NCI-H446 treated with DMSO at 0.1 percent for 48 hours (cell line): ENCODE measurements at regions not wholly inside any gene's neighbourhood (a gene's known extent, or its start where the extent isn't known, plus 50 kb on each side); places are given as distances from the start of the nearest gene placed in this dataset.
"Not testable (repeated sequence)": the region's sequence is repeated elsewhere in the genome, so short reads cannot be mapped to it uniquely, and the experiment has no call there.

ENCODE experiments used
- DNase-seq: peaks from one replicate; lab custom pipeline; 2025; lab: John Stamatoyannopoulos, UW

DNA sequence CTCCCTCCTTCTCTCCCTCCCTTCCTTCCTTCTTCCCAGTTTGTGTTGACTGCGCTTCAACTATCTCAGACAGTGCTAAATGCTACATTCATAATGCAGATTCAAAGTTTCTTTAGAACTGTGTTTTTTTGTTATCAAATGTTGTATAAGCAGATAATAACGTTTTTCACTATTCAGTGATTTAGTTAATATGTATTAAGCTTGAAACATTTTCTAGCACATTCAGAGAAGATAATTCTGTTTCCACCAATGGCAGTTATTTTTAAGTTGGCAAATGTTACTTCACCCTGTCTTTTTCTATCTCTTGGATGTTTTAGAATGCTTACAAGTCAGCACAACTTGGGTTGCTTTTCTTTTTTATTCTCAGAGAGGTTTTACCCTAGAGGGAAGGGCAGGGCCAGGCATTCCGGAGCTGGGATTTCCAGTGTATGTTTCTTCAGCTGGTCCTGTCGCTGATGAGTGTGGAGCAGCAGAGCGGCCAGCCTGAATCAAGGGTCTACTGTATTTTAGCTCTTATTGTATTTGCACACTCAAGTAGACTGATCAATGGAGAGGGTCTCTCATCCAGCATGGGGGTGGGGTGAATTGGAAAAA is 162.3 kb upstream of the ARHGAP20 start:
- no peak for DNase-seq

DNA sequence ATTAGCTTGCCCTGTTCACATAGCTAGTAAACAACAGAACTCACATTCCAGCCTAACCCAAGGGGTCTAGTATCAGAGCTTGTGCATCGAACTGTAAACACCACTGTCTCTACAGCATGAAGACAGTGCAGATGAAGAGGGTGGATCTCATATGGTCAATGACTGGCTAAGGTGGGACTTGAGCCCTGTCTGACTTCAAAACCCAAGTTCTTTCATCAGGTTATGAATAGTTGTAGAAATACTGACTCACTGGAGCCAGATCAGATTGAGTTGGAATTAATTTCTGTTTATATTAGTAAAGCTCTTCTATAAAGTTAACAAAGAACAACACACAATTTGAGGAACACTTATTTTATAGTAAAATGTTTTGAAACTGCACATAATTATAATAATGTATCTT is 161.7 kb upstream of the ARHGAP20 start:
- DNase-seq = no peak

DNA sequence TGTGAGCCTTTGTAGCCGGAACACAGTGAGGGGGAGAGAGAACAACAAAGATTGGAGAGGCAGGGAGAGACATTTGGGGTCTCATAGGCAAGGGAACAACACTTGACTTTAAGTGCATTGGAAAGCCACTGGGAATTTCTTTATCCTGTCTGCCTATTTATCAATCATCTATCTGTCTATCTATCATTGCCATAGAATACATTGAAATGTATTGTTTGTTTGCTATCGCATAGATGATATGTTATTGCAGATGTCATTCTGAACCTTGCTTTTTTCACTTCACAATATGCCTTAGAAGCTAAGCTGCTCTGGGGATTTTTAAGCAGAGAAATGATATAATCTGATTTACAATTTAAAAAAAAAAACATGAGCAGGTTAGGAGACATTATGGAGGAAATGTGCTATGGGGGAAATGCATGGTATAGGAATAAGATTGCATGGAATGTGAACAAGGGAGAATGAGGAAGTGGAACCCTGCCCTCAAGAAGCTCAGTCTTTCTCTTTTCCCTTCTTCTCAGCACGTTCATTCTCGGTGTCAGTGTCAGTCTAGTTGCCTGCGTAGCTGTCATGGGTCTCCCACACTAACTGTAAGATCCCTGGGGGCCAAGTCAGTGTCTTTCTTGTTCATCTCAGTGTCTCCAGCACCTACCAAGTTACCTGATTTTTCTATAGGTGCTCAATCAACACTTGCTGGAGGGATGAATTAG is 158.7 kb upstream of the ARHGAP20 start:
- DNase-seq = no peak

DNA sequence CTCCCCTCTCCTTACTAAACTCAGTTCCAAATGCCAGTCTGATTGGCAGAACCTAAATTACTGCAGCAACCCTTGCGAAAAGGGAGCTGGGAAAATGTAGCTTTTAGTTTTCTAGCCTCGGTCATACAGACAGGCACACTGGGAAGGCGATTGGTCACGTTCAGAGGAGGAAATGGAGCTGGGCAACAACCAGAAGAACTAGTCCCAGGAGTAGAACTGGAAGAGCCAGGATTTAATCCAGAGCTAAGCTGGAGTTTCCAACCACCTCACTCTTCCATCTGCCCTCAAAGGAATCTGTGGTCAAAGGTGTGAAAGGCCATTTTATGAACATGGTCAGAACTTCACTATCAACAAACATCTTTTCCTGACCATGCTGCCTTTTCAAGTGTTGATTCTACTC is 155.7 kb upstream of the ARHGAP20 start:
- DNase-seq = no peak

DNA sequence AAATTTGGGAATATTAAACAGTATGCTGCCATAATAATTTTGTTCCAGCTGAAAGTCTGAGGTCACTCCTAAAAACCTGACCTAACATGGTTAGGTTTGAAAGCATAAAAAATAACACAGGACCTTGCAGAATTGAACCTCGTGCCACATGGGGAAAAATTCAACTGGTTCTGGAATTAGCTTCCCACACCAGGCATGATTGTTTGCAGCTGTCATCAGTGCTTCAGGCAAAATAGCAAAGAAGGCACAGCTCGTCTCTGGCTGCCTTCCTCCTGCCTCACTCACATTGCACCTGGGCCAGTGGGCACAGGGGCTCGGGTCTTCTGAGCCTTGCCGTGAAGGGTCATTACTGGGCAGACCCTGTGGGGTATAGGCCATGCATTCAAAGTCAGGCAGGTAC is 153.8 kb upstream of the ARHGAP20 start:
- DNase-seq = no peak

DNA sequence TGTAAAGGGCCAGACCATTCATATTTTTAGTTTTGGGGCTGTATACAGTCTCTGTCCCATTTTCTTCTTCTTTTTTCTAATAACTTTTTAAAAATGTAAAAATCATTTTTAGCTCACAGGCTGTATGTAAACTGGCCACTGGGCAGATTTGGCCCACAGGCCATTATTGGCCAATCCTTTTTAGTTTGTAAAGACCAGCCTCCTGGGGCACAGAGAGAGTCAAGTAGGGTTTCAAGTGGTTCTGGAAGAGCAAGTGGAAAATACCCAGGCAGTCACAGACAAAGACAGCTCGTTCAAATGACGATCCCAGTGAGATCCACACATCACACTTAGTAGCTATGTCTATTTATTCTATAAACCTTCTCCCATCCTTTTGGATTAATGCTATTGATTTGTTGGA is 150.2 kb upstream of the ARHGAP20 start:
- DNase-seq = no peak

DNA sequence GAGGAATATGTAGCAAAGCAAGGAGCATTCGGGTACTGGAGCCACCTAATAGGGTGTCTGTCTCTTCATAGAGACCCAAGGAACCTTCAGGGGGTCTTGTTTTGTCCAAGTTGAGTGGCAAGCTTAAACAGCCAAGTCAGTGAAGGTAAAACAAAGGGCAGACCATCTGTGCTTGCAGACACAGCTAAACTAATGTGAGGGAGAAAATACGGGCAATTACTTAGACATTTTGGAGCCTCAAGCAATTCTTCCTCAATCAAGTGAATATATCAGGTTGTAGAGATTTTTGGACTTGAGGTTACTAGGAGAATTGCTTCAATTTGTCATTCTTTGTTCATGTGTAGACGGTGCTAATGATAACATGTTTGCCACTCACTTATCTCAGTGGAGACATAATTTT is 148.2 kb upstream of the ARHGAP20 start:
- DNase-seq = no peak

DNA sequence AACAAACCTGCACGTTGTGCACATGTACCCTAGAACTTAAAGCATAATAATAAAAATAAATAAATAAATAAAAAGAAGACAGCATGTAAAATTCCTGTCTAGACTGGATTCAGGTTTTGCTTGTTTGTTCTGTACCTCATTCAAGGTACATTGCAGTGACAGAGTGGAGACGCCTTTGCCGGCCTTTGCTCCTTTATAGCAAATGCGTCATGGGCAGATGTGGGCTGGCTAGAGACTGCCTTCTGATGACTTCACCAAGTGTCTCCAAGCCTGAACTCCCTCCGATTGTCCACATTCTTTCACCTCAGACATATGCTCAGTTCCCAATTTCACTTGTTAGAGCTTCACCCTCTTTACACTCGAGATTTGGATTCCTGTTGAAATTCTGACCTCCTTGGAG is 147.8 kb upstream of the ARHGAP20 start:
- no peak for DNase-seq

DNA sequence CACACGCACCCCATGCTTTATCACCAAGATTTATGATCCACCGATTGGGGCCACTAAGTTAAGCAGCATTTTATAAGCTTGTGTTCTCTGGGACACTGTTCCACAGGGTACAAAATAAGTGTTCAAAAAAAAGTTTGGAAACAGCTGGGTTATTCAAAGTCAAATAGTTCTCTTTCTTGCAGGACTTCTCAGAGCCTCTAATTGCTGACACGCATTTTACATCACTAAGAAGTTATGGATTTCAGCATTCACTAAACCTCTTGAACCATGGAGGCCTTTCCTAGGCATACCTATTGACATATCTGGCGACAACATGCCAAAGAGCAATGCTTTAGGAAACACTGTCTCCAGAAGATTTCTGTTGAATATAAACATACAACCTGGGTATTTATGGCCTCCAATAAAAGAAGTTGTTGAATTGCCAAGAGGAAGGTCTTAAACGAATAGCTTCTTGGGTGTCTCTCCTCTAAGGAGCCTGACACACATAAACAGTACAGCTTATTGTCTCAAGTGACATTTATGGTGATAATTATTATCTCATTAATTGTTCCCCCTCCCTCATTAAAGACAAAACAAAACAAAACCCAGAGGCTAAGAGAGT is 147.1 kb upstream of the ARHGAP20 start:
- no peak for DNase-seq

DNA sequence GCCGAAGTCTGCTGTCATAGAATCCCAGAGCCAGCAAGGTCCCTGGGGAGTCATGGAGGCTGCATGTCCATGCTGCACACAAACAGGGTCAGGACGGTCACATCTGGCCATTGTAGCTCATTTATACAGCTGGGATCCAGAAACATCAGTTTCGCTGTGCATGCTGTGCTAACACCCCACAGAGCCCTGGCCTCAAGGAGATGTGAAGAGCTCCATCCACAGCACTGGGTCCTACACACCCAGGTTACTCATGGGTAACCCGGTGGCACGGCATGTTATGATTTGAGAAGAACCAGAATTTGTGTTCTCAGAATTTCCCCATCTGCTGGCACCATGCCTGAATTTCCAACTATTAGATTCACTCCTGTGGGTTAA is 146.3 kb upstream of the ARHGAP20 start:
- DNase-seq = no peak

DNA sequence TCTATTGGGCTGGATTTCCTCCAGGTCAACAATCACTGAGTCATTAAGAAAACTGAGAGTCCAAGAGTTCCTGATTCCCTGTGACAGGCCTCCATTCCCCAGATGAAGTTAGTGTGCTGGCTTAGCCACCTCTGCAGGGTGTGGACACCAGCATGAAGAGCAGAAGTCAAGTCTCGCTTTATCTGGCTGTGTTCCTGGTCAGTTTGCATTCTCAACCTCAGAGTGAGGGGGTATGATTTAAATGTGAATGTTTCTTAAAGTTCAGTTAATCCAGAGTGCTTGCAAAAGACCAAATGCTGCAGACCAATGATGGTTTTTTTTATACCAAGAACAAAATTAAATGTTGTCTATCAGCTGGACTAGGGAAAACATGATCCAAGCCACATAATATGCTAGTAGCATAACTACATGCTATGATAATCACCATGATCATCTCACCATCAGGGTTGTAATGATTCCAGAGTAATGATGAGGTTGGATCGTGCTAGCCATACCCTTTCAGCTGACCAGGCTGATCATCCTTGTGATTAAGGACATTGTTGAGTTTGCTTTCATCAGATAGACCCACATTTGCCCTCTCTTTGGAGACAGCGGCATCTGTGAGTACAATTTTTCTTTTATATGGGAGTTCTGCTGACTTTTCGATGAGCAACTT is 145.8 kb upstream of the ARHGAP20 start:
- DNase-seq = no peak

DNA sequence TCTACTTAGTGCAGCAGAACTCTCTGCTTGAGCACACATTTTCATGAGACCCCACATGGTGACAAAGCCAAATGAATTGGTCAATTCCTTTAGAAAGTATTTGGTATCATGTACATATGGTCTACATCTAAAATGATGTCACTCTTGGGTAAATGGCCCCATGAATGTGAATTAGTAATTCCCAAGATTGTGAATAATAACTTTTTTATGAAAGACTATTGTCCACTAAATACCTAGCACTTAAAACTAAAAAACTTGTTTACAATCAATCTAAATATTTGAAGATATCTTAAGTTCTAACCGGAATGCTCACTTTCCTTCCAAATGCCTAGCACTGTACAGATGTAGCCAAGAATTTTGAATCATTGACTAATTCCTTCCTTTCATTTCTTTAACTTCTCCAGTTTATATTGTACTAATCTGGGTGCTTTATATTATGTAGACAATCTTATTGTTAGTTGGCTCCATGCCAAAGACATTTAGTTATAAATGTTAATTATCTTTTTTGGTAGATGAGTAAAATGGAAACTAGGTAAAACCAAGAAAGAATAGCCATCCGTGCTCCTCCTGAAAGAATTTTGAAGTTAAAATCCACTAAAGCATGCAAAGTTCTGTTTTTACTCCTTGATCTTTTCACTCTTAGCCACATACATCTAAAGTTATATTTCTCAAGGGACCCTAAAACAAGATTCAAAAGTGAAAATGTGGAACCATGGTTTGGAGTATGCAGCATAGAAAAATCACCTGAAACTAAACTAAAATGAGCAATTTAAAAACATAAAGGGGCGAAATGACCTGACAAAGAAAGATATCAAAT is 145.0 kb upstream of the ARHGAP20 start:
- DNase-seq = no peak

DNA sequence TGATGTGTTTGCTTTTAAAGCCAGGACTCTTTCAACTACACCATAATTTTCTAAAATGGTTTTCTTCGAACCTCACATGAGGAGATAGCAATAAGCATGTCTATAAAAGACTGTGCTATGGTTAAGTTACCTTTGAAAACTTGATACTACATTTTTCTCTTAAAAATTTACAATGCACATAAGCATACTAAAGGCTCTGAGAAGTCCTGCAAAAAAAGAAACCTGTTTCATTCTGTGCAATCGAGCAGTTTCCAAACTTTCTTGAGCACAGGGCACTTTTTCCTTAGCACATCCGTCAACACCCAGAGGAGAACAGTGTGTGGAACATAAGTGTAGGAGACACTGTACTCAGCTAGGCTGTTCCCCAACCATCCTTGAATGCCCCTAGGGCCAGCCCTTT is 144.1 kb upstream of the ARHGAP20 start:
- DNase-seq = no peak

DNA sequence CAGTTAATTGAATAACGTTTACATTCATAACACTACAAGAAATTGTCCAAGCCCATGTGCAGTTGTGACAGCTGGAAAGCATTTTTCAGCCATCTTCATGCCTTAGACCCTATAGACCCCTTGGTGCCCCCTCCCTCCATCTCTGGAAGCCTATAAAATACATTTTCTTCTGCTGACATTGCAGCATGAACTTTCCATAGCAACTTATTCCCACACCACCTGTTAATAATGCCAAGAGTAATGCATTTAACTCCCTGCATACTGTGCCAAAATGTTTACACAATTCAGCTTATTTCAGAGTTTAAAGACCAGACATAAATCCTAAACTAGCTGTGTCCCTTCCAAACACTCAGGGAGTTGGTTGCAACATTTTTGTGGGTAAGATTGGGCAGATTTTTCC is 143.0 kb upstream of the ARHGAP20 start:
- DNase-seq = no peak

DNA sequence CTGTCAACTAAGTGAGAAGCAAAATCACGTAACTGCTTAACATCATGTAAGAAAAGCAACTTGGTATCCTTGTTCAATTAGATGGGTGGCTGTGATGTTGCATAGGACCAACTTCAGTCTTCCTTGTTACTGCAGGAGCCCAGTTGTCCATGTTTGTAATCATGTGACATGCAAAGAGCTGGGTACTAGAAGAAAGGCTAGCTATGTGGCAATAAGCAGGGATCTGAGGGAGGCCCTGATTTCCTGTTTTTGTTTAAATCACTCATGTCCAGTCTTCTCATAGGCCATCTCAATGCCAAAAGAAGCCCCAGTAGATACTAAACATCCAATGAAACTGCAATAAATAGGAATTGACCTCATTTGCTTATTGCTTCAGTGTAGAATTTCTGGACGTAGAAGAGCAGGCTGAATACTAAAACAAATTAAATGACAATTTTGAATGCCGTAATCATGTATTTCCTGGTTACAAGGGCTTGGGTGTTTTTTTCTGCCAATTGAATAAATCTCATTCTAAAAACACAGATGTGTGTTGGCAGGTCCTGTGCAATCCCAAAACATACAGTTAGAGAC is 140.8 kb upstream of the ARHGAP20 start:
- no peak for DNase-seq

DNA sequence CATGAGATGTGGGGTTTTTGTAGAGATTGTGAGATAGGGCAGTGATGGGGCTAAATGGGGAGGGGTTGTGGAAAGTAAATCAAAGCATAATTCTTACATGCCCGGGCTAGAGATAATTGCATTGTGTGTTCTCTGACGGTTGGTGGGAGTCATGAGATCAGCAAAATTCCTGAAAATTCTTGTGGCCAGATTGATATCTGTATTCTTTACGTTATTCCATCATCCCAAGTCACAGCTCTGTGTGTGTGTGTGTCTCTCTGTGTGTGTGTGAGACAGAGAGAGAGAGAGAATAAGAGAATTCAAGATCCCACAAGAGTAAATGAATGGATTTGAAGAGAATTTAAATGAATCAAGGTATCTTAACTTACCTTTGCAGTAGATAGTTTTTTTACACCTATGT is 138.6 kb upstream of the ARHGAP20 start:
- DNase-seq = no peak

DNA sequence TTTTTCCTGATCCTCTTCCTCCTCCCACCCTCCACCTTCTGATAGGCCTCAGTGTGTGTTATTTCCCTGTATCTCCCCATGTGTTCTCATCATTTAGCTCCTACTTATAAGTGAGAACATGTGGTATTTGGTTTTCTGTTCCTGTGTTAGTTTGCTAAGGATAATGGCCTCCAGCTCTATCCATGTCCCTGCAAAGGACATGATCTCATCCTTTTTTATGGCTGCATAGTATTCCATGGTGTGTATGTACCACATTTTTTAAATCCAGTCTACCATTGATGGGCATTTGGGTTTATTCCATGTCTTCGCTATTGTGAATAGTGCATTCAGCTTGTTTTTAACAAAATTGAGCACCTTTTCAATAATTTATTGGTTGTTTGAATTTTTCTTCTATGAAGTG is 130.8 kb upstream of the ARHGAP20 start:
- not testable (repeated sequence) for DNase-seq

DNA sequence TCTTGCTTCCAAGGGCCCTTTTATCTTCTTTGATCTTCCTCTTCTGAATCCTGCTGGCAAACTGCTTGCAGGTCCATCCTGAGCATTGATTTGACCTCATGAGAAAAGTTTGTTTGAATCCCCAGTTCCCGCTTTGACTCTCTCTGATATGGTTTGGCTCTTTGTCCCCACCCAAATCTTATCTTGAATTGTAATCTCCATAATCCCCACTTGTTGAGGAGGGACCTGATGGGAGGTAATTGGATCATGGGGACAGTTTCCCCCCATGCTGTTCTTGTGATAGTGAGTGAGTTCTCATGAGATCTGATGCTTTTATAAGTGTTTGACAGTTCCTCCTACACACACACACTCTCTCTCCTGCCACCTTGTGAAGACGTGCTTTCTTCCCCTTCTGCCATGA is 126.6 kb upstream of the ARHGAP20 start:
- no peak for DNase-seq

DNA sequence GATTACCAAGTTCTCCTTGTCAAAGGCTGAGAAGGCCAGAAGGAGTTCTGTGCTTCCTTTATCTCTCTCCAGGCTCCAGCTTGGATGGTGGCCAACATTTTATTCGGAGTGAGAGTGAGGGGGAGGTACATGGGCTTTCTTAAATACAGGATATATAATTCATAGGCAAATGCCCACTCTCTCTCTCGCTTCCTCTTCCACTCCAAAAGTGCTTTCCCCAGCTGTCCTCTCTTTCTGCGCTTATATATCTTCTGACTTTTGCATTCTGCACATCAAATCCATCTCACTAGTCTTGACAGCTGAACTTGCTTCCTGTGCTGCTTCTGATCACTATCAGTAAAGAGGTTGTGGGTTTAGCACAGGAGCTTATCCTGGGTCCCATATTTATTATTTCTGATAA is 125.4 kb upstream of the ARHGAP20 start:
- DNase-seq = no peak

DNA sequence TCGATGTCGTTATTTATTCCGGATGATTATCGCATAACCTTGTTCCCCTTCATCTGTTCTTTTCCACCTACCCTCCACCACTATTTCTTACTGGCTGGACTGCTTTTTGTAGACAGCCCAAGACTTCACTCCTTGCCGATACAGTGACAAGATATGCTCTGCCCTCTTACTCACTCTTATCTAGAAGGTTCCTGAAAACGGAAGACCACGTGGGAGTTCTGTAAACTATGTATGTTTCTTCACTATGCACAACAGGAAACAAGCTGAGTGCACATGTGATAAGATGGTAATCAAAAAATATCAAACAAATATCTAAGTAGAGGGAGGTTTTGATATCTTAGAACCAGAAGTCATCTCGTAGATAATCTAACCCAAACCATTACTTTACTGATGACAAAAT is 122.9 kb upstream of the ARHGAP20 start:
- DNase-seq = no peak

DNA sequence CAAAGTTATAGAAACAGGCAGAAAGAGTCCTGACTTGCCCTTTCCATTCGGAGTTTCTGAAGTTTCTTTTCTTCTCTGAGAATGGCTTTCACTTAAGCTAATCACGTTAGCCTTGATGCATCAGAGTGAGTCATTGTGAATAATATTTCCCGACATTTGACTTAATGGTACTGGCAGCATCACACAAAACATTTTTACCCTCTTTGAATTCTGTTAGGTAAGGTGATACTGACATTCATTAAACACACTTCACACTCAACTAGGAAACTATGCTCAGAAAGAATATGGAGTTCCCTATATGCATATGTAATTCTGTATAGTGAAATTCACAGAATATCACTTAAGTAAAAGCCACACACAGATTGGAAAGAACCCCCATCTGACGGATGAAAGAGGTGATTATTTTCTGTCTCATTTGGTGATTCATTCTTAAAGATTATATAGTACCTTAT is 120.8 kb upstream of the ARHGAP20 start:
- DNase-seq = no peak

DNA sequence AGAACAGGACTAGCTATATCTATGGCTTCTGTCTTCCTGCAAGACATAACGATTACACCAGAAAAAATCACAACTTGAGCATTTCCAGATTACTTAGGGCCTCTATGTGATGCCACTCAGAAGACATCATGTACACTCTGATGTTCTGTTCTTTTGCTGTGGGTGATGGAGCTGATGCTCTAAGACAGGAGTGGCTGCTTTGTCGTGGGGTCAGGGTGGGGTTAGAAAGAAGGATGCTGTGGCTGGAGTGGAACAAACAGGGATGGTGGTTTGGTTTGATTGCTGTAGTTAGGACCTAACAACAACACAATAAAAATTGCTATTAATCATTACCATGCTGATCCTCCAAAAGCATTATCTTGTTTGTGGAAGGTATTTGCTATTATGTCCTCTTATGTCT is 120.3 kb upstream of the ARHGAP20 start:
- DNase-seq = no peak
